GM19238 (cell line): ENCODE measurements at regions not wholly inside any gene's neighbourhood (a gene's known extent, or its start where the extent isn't known, plus 50 kb on each side); places are given as distances from the start of the nearest gene placed in this dataset.
"Not testable (repeated sequence)": the region's sequence is repeated elsewhere in the genome, so short reads cannot be mapped to it uniquely, and the experiment has no call there.

ENCODE experiments used
- DNase-seq: peaks from one replicate; pipeline ENCODE4 v3.0.0; 2011; ENCODE audit warnings: low spot score; ENCODE audit not compliant: insufficient read length

DNA sequence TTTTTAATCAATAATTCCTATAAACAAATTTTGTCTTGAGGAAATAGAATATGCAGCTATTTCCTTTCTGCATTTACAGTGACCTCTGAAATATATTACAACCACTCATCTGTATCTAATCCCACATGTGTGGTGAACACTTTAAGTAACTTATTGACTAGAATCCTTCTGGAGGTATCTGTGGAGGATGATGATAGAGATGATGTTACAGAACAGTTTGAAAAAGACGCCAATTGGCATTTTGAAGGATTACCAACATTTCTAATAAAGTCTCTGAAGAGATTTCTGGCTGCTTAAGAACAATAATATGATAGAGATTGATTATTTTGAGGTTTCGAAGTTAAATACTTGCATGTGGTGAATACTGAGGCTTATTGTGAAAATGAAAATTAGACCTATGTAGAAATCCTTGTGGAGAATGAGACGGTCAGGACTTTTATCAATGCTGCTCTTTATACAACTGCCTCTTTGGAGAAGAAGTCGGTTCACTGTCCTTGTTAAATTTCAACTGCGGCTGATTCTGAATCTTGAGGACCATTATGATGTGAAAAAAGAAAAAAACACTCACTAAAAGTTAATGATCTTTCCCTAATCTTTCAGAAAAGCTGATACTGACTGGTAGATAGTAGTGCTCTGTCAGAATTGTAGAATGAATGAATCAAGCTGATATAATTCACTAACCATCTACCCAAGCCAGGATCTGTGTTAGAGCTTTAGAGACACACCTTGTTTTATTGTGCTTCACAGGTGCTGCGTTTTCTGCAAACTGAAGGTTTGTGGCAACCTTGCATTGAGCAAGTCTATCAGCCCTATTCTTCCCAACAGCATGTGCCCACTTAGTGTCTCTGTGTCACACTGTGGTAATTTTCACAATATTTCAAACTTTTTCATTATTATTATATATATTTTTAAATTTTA, 204.7 kb downstream of the SPRY1 start:
- no peak for DNase-seq

DNA sequence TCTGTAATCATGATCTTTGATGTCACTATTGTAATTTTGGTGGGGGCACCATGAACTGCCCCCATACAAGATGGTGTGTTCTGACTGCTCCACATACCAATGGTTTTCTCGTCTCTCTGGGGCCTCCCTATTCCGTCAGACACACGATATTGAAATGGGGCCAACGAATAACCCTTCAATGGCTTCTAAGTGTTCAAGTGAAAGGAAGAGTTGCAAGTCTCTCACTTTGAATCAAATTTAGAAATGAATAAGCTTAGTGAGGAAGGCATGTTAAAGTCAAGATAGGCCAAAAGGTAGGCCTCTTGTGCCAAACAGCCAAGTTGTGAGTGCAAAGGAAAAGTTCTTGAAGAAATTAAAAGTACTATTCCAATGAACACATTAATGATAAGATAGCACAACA, 205.4 kb downstream of the SPRY1 start:
- no peak for DNase-seq

DNA sequence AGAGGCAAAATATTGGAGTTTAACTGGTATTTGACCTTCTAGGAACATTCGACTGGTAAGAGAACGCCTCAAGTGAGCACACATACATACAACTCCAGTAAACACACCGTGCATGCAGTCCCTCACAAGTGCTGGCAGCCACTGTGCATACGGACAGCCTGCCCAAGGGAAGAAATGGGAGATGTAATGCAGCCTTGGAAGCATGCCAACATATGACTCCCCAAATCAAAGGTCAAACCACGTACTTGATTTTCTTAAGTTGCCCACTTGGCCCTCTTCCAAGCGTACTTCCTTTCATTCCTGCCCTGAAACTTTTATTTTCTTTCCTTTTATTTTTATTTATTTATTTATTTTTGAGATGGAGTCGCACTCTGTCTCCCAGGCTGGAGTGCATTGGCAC, 206.6 kb downstream of the SPRY1 start:
- DNase-seq = no peak

- DNase-seq = not testable (repeated sequence)
These were observed 209.2 kb downstream of the SPRY1 start for GRCh38 chr4:123605797-123606196.

DNA sequence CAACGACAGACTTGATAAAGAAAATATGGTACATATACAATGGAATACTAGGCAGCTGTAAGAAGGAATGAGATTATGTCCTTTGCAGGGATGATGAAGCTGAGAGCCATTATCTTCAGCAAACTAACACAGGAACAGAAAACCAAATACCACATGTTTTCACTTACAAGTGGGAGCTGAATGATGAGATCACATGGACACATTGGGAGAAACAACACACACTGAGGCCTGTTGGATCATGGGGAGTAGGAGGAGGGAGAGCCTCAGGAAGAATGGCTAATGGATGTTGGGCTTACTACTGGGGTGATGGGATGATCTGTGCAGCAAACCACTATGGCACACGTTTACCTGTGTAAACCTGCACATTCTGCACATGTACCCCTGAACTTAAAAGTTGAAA, 209.7 kb downstream of the SPRY1 start:
- no peak for DNase-seq

DNA sequence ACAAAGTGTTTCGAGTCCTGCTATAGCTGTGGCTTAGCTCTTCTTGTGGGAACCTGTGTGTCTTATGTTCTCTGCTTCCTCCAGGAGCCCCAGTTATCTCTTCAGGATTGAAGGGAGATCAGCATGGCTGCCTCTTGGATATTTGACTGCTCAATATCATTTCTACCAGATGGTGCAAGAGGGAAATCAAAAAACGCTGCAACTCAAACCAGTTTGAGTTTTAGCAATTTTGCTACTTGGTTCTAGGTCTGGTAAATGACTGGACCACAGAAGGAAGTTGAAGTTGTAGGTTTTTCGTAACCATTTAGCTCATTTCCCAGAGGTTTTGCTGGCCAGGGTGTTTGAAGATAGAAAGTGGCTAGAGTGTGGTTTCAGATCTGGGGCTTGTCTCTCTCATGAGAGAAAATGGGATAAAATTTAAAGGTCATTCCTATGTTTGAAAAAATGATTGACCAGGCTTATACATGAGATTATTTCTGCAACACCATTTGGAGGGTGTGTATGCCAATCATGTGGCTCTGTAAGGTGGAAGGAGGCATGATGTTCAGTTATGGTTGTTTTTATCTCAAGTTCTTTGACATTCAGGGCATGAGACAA, 210.4 kb downstream of the SPRY1 start:
- DNase-seq = no peak

- DNase-seq = no peak
These were observed 213.2 kb downstream of the SPRY1 start for GRCh38 chr4:123609829-123610228.

DNA sequence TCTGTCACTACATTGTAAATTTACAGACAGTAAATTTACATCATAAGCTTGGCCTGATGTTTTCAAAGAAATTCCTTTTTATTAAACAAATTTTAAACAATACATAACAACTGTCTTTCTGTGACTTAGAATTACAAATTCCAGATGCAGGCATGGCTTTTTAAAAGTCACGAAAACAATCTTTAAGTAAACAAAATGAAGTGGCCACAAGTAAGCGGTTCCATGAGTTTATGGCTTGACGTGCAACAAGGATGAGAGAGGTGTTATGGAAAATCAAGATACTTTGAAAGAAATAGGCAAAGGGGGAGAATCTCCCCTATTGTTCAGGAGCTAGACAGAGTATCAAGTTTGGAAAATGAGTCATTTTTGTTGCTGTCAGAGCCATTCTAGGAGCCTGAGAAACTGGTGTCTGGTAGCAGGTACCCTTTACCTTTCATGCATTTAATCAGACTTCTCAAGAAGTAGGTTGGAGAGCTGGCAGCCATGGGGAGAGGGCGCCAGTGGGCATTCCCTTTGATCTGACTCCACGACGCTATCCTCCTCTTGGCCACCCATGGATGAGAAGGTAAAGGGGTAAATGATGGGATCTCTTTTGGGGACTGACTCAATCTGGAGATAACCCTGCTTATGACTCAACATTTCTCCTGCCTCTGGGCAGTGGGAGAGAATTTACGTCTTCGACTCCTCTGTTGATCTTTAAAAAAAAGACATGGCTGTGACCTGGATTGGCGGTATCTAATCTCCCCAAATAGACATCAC, 217.2 kb downstream of the SPRY1 start:
- DNase-seq = no peak

GRCh38 chr4:123615901-123616300, 219.3 kb downstream of the SPRY1 start:
- no peak for DNase-seq

GRCh38 chr4:123616951-123617461, 220.4 kb downstream of the SPRY1 start:
- DNase-seq = no peak

DNA sequence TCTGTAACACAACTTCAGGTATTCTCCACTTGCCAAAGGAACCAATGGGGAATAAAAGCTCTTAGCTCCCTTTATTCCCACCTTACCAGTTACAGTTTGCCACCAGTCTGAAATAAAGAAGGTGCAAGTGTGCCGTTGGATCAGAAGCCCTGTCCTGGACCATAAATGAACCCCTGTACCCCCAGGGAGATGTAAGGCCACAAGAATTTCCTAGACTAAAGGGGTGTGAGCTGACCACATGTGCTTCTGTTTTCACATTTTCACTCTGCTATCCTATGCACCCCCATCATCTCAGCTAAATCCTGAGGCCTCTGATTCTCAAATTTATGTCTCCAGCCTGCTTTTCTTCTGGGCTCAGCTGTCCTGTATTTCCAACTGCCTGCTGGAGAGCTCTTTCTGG, 221.2 kb downstream of the SPRY1 start:
- DNase-seq = no peak

GRCh38 chr4:123618606-123619005, 222.0 kb downstream of the SPRY1 start:
- DNase-seq = no peak

DNA sequence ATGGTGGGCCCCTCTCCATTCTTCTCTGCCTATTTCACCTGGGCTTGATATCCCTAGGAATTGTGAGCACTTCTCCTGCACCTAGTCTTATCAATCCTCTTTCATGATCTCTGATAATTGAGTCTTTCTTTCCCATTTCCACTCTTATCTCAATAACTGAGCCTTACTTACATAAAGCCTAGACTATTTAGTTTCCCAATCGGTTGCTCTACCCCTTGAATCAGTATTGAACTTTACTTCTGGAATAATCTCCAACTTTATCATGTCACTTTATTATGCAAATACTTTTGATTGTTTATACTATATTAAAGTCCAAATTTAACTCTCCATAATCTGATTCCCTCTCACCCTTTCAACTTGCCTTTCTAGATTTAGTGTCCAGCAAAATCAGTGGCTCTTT, 222.7 kb downstream of the SPRY1 start:
- DNase-seq = no peak

DNA sequence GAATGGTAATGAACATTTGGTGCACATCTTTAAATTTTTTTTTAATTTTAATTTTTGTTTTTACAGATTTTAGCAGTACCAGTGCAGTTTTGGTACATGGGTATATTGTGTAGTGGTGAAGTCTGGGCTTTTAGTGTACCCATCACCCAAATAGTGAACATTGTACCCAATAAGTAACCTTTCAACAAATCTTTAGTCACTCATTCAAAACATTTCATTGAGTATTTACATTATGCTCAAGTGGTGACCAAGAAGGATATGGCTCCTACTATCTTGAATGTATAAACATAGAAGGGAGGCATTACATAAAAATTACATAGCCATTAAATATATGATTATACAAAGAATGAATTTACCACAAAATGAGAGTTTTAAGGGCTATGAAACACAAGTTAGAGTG, 223.3 kb downstream of the SPRY1 start:
- DNase-seq = no peak

DNA sequence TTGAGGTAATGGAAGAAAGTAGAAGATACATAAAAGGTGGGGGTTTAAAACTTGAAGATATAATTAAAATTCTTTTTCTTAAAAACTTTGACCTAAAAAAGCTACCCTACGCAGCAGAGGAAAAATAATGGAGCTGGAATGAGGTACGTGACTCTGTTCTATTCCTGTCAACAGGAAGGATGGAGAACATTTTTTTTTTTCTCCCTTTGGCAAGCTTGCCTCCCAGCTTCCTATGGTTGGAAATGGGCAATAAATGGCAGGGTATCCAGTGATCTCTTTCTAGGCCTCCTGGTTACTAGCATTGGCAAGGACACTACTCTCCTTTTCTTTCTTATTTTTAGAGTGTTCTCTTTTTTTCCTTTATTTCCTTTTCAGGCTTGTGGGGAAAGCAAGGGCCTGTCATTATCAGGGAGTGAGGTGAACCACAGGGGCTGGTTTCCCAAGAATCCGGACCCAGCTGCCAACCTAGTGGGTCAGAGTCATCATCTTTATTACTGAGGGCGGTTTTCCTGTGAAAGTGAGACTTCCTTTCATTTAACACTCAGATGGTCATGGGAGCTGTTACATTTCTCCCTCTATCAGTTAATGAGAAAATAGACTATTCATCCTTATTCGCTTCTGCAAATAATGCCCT, 224.6 kb downstream of the SPRY1 start:
- no peak for DNase-seq

- DNase-seq = no peak
These were observed 226.0 kb downstream of the SPRY1 start for GRCh38 chr4:123622572-123622971.

- DNase-seq = no peak
These were observed 227.0 kb downstream of the SPRY1 start for GRCh38 chr4:123623611-123624010.

DNA sequence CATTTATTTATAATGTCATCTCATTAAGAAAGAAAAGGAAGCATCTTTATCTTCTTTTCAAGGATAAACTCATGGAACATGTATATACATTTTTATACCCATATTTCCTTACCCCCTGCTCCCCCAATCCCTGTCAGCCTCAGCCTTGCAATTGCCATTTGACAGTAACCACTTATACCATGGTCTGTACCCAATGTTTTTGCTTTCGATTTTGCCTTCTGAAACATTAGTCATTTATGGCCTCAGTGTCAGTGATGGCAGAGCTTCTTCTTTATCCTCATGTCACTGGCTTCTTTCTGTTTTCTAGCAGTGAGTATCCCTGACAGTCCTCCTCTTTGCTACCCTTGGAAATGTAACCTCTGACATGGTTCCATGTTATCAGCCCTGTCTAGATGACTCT, 228.4 kb downstream of the SPRY1 start:
- no peak for DNase-seq

DNA sequence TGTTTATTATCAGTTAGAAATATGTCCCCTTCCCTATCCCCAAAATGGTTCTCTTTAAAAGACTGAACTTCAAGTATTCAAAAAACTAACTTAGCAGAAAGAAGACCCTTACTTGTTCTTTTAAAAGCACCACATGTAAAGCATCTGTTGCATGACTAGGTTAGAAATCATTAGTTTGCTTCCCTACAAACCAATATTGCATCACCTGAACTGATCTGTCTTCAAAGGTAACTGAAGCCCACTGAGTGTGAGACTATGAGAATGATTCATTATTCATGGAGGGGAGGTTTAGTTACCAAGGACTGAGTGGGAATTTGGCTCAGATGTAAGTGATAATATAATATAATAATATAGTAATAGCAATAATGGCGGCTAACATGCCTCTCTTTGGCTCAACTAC, 231.7 kb downstream of the SPRY1 start:
- DNase-seq = no peak

DNA sequence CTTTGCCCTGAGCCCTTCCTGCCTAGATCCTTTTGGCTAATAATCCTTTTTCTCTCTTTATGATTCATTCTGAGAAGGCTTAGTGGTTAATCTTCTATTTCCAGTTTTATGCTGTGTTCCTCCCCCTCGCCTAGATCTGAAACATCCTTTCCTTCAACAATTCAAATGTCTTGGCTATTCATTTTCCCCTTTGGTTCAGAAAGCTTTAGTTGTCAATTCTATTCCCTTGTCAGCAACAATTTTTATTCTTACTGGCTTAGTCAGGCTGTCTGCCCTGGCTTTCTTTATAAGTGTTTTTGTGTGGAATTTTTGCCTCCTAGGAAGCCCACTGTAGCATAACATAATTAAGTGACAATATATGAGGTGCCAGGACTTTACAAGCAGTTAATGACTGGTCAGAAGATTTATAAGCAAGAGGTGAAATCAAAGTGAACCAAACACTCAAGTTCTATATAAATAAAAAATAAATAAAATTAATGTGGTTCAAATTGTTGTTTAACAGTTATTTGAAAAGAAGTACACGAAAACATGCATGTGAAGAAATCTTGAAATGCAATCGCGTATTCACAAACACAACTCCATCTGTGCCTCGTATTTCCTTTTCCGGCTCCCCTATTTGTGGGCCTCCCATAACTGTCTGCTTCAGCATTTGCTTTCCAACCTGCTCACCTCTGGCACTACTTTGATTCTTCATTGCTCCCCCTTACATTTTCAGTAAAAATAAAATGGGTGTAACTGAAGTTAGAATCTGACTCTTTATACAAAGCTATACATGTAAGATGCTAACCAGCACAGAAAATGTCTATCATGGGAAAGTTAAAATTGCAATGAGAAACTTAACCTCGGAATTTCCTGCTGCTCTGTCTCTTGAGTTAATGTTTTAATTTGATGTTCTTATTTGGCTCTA, 235.4 kb downstream of the SPRY1 start:
- no peak for DNase-seq

DNA sequence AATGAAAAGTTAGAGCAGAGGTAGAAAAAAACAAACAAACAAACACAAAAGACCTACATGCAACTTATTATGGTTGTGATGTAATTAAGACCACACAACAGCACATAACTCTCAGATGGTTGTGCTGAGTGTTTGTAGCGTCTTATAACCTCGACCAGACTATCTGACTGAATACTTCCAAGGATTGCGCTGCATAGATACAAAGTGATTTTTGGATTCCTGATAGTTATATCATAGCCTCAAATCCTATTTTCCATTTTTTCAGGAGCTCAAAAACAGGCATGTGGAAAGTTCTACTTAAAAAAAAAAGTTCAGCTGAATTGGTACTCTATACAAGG, 236.1 kb downstream of the SPRY1 start:
- no peak for DNase-seq
